ENCODE measurements at regions not wholly inside any gene's neighbourhood (a gene's known extent, or its start where the extent isn't known, plus 50 kb on each side); places are given as distances from the start of the nearest gene placed in this dataset.

GRCh38 chr3:94626573-94626972 is 563.7 kb downstream of the NSUN3 start:
- H3K4me1 ChIP-seq = no peaks in the 10 kb centered on the region
- no peak for ATAC-seq
- H3K4me3 ChIP-seq = no peak overlapping the region
- H3K27me3 ChIP-seq = no peaks in the 10 kb centered on the region
- no peaks in the 10 kb centered on the region for H3K36me3 ChIP-seq (replicated peaks in 1 of 2; ENCODE audit: insufficient read depth in 1 of 2, low read depth in 2 of 2)
- H3K9me3 ChIP-seq = no peaks in the 10 kb centered on the region
- 3 to 26% methylated on average over 1 of the region's 1 CpG for WGBS, 2 donors
- TF ChIP-seq POLR2A (IDR thresholded peaks at IDR 0.05) (no peak), CTCF (IDR thresholded peaks at IDR 0.05) (no peak)
- intact Hi-C loops (cut with DNase I) = no loop called here
- no peak overlapping the region for H3K27ac ChIP-seq
- DNase-seq = no peak

- ATAC-seq (no peak), DNase-seq (no peak)
- Histone ChIP-seq H3K27ac (no peak overlapping the region), H3K4me1 (no peaks in the 10 kb centered on the region), H3K27me3 (no peaks in the 10 kb centered on the region), H3K9me3 (no peaks in the 10 kb centered on the region), H3K36me3 (replicated peaks in 1 of 2; ENCODE audit: insufficient read depth in 1 of 2, low read depth in 2 of 2) (no peaks in the 10 kb centered on the region), H3K4me3 (no peak overlapping the region)
- TF ChIP-seq CTCF (IDR thresholded peaks at IDR 0.05) = no peak
- TF ChIP-seq POLR2A (IDR thresholded peaks at IDR 0.05) = no peak
- WGBS, 2 donors = 89 to 100% methylated on average over 1 of the region's 1 CpG
- intact Hi-C loops (cut with DNase I) = no loop called here
Measured at GRCh38 chr3:94627689-94628088, 564.8 kb downstream of the NSUN3 start.

GRCh38 chr3:94643400-94643799 is 580.5 kb downstream of the NSUN3 start:
- no peaks in the 10 kb centered on the region for H3K9me3 ChIP-seq
- no peak for ATAC-seq
- intact Hi-C loops (cut with DNase I) = no loop called here

GRCh38 chr3:94645790-94646189 is 582.9 kb downstream of the NSUN3 start:
- TF ChIP-seq POLR2A (IDR thresholded peaks at IDR 0.05) (no peak), CTCF (IDR thresholded peaks at IDR 0.05) (no peak)
- intact Hi-C loops (cut with DNase I) = no loop called here
- DNase-seq = no peak
- H3K4me1 ChIP-seq = peaks cover 20% of the 10 kb centered on the region
- H3K27me3 ChIP-seq = no peaks in the 10 kb centered on the region
- WGBS, 2 donors = 68 to 71% methylated on average over 3 of the region's 3 CpGs
- H3K27ac ChIP-seq = no peak overlapping the region
- no peak overlapping the region for H3K4me3 ChIP-seq
- ATAC-seq = no peak
- H3K9me3 ChIP-seq = no peaks in the 10 kb centered on the region
- H3K36me3 ChIP-seq (replicated peaks in 1 of 2; ENCODE audit: insufficient read depth in 1 of 2, low read depth in 2 of 2) = no peaks in the 10 kb centered on the region

More at GRCh38 chr3:94643400-94643799, 580.5 kb downstream of the NSUN3 start:
- 96 to 100% methylated on average over 3 of the region's 3 CpGs for WGBS, 2 donors
- TF ChIP-seq POLR2A (IDR thresholded peaks at IDR 0.05) (no peak), CTCF (IDR thresholded peaks at IDR 0.05) (no peak)
- no peak for DNase-seq
- H3K4me1 ChIP-seq = peaks cover 5% of the 10 kb centered on the region
- H3K36me3 ChIP-seq (replicated peaks in 1 of 2; ENCODE audit: insufficient read depth in 1 of 2, low read depth in 2 of 2) = no peaks in the 10 kb centered on the region
- no peaks in the 10 kb centered on the region for H3K27me3 ChIP-seq
- no peak overlapping the region for H3K4me3 ChIP-seq
- no peak overlapping the region for H3K27ac ChIP-seq

- ATAC-seq = no peak
- intact Hi-C loops (cut with DNase I) = no loop called here
Measured at GRCh38 chr3:94647131-94647530, 584.3 kb downstream of the NSUN3 start.

More at GRCh38 chr3:94647131-94647530, 584.3 kb downstream of the NSUN3 start:
- peaks cover 20% of the 10 kb centered on the region for H3K4me1 ChIP-seq
- no peaks in the 10 kb centered on the region for H3K36me3 ChIP-seq (replicated peaks in 1 of 2; ENCODE audit: insufficient read depth in 1 of 2, low read depth in 2 of 2)
- DNase-seq = no peak
- no peaks in the 10 kb centered on the region for H3K9me3 ChIP-seq
- H3K27me3 ChIP-seq = no peaks in the 10 kb centered on the region
- TF ChIP-seq POLR2A (IDR thresholded peaks at IDR 0.05) (no peak), CTCF (IDR thresholded peaks at IDR 0.05) (no peak)
- no peak overlapping the region for H3K27ac ChIP-seq
- 72 to 84% methylated on average over 3 of the region's 3 CpGs for WGBS, 2 donors
- H3K4me3 ChIP-seq = no peak overlapping the region

All from body of pancreas (tissue), 4 donors.